ENCODE measurements at regions not wholly inside any gene's neighbourhood (a gene's known extent, or its start where the extent isn't known, plus 50 kb on each side); places are given as distances from the start of the nearest gene placed in this dataset.

DNA sequence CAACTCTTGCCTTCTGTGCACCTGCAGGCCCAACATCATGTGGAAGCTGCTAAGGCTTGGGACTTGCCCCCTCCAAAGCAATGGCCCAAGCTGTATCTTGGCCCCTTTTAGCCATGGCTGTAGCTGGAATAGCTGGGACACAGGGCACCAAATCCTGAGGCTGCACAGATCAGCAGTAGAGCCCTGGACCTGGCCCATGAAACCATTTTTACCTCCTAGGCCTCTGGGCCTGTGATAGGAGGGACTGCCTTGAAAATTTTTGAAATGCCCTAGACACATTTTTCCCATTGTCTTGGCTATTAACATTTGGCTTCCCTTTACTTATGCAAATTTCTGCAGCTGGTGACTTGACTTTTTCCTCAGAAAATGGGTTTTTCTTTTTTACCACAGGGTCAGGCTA is 68.7 kb downstream of the ING1 start:
- DNase-seq: no peak
- TF ChIP-seq NRF1 (IDR thresholded peaks at IDR 0.05; ENCODE audit: low read depth, low read length) (no peak), RFX5 (IDR thresholded peaks at IDR 0.05; ENCODE audit: low read length) (no peak), TAF1 (IDR thresholded peaks at IDR 0.05; ENCODE audit: borderline replicate concordance, low read depth, low read length) (no peak), RCOR1 (IDR thresholded peaks at IDR 0.05; ENCODE audit: low read length) (no peak)
- TF ChIP-seq, protein P1, sequence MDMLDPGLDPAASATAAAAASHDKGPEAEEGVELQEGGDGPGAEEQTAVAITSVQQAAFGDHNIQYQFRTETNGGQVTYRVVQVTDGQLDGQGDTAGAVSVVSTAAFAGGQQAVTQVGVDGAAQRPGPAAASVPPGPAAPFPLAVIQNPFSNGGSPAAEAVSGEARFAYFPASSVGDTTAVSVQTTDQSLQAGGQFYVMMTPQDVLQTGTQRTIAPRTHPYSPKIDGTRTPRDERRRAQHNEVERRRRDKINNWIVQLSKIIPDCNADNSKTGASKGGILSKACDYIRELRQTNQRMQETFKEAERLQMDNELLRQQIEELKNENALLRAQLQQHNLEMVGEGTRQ (IDR thresholded peaks at IDR 0.05; ENCODE audit: borderline replicate concordance, low read depth, low read length): no peak
- TF ChIP-seq, protein P2, sequence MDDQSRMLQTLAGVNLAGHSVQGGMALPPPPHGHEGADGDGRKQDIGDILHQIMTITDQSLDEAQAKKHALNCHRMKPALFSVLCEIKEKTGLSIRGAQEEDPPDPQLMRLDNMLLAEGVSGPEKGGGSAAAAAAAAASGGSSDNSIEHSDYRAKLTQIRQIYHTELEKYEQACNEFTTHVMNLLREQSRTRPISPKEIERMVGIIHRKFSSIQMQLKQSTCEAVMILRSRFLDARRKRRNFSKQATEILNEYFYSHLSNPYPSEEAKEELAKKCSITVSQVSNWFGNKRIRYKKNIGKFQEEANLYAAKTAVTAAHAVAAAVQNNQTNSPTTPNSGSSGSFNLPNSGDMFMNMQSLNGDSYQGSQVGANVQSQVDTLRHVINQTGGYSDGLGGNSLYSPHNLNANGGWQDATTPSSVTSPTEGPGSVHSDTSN (IDR thresholded peaks at IDR 0.05): no peak
- Histone ChIP-seq H4K20me1 (ENCODE audit: insufficient read depth) (no peaks in the 10 kb centered on the region), H3K36me3 (replicated peaks in 1 of 2; ENCODE audit: control insufficient read depth in 1 of 2, insufficient read depth in 2 of 2, low read length in 1 of 2) (no peaks in the 10 kb centered on the region), H3K9ac (no peak overlapping the region), H3K4me1 (ENCODE audit: control insufficient read depth in 1 of 2, insufficient read depth in 2 of 2, low read depth in 1 of 2, low read length in 1 of 2) (no peaks in the 10 kb centered on the region), H3K27me3 (ENCODE audit: insufficient read depth) (no peaks in the 10 kb centered on the region; the same call in 1 of the 2 replicates), H2AFZ (ENCODE audit: low read depth) (no peak overlapping the region), H3K9me2 (no peaks in the 10 kb centered on the region), H3K79me2 (ENCODE audit: insufficient read depth) (no peaks in the 10 kb centered on the region), H3K4me3 (ENCODE audit: low read depth in 2 of 2, low read length in 1 of 2) (no peak overlapping the region), H3F3A (replicated peaks; ENCODE audit: insufficient read depth) (no peaks in the 10 kb centered on the region), H3K9me3 (no peaks in the 10 kb centered on the region), H3K27ac (ENCODE audit: low read depth in 2 of 2, low read length in 1 of 2) (no peak overlapping the region), H3K4me2 (no peak overlapping the region)
- CTCF ChIA-PET: interaction anchor here (0.9 kb wide), 1 partner anchor 26 kb away, joined by 3 read pairs; no protein-coding TSS in a partner anchor
- POLR2A ChIA-PET: no interaction called here

DNA sequence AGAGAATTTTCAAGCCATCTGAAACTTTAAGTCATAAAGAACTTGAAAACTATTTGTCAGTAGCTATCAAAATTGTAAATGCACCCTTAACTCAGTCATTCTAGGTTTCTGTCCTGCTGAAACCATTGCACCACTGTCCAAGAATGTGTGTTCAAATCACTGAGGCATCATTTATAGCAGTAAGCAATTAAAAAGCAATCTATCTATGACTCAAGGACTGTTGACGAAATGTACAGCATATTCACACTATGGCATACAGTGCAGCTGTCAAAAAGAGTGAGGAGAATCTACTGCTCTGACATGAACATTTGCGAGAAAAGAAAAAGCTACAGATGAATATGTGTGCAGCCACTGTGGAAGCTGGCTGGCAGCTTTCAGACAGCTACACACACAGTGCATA is 71.2 kb downstream of the ING1 start:
- TF ChIP-seq, protein P2 (IDR thresholded peaks at IDR 0.05): no peak
- TF ChIP-seq, protein P3, sequence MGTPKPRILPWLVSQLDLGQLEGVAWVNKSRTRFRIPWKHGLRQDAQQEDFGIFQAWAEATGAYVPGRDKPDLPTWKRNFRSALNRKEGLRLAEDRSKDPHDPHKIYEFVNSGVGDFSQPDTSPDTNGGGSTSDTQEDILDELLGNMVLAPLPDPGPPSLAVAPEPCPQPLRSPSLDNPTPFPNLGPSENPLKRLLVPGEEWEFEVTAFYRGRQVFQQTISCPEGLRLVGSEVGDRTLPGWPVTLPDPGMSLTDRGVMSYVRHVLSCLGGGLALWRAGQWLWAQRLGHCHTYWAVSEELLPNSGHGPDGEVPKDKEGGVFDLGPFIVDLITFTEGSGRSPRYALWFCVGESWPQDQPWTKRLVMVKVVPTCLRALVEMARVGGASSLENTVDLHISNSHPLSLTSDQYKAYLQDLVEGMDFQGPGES (IDR thresholded peaks at IDR 0.05; ENCODE audit: low read depth, low read length): no peak
- TF ChIP-seq MEF2A (IDR thresholded peaks at IDR 0.05; ENCODE audit: borderline replicate concordance, low read depth): no peak
- no peak for TF ChIP-seq NFIC (IDR thresholded peaks at IDR 0.05; ENCODE audit: borderline replicate concordance)
- no peak for TF ChIP-seq MXI1 (IDR thresholded peaks at IDR 0.05; ENCODE audit: low read depth, low read length)
- no peak for TF ChIP-seq EP300 (IDR thresholded peaks at IDR 0.05; ENCODE audit: borderline replicate concordance in 1 of 2, low read depth in 1 of 2, low read length in 1 of 2)
- TF ChIP-seq CHD2 (IDR thresholded peaks at IDR 0.05; ENCODE audit: low read length, partially characterized antibody): no peak
- TF ChIP-seq, protein P4, sequence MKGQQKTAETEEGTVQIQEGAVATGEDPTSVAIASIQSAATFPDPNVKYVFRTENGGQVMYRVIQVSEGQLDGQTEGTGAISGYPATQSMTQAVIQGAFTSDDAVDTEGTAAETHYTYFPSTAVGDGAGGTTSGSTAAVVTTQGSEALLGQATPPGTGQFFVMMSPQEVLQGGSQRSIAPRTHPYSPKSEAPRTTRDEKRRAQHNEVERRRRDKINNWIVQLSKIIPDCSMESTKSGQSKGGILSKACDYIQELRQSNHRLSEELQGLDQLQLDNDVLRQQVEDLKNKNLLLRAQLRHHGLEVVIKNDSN (IDR thresholded peaks at IDR 0.05; ENCODE audit: borderline replicate concordance, low read depth): no peak
- Histone ChIP-seq H3K9me2 (no peaks in the 10 kb centered on the region), H3K27ac (ENCODE audit: low read depth in 2 of 2, low read length in 1 of 2) (no peak overlapping the region), H3K4me3 (ENCODE audit: low read depth in 2 of 2, low read length in 1 of 2) (no peak overlapping the region), H3F3A (replicated peaks; ENCODE audit: insufficient read depth) (no peaks in the 10 kb centered on the region), H4K20me1 (ENCODE audit: insufficient read depth) (no peaks in the 10 kb centered on the region), H3K27me3 (ENCODE audit: insufficient read depth) (no peaks in the 10 kb centered on the region; the same call in 1 of the 2 replicates), H3K79me2 (ENCODE audit: insufficient read depth) (no peaks in the 10 kb centered on the region), H3K4me1 (ENCODE audit: control insufficient read depth in 1 of 2, insufficient read depth in 2 of 2, low read depth in 1 of 2, low read length in 1 of 2) (no peaks in the 10 kb centered on the region), H3K4me2 (no peak overlapping the region), H3K36me3 (replicated peaks in 1 of 2; ENCODE audit: control insufficient read depth in 1 of 2, insufficient read depth in 2 of 2, low read length in 1 of 2) (no peaks in the 10 kb centered on the region), H3K9me3 (no peaks in the 10 kb centered on the region), H3K9ac (no peak overlapping the region), H2AFZ (ENCODE audit: low read depth) (no peak overlapping the region)
- DNase-seq: no peak
- ChIA-PET POLR2A (no interaction called here), CTCF (interaction anchor here (0.7 kb wide), 1 partner anchor 31 kb away, joined by 4 read pairs; no protein-coding TSS in a partner anchor)
- WGBS (ENCODE audit: low lambda C conversion rate): 48% methylated on average over 2 of the region's 2 CpGs

Measured in SK-N-SH (cell line).